ENCODE measurements at regions not wholly inside any gene's neighbourhood (a gene's known extent, or its start where the extent isn't known, plus 50 kb on each side); places are given as distances from the start of the nearest gene placed in this dataset.

DNA sequence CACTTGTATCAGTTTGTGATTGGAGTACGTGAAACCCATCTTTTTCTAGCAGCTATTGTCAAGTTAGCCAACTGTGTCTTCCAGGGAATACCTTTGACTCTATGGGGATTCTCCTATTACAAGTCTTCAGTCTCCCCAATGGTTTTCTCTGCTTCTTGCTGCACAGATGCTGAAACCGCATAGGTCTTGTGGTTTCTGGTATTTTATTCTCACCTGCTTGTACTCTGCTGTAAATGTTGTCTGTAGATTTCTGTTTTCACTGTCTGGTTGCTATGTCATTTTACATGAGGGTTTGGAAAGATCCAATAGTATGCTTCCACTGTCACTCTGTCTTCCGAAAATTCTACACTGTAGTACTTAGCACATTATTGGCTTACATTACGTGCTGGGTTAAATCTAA lies 1196.9 kb upstream of the C9orf72 start:
- no peak for DNase-seq

DNA sequence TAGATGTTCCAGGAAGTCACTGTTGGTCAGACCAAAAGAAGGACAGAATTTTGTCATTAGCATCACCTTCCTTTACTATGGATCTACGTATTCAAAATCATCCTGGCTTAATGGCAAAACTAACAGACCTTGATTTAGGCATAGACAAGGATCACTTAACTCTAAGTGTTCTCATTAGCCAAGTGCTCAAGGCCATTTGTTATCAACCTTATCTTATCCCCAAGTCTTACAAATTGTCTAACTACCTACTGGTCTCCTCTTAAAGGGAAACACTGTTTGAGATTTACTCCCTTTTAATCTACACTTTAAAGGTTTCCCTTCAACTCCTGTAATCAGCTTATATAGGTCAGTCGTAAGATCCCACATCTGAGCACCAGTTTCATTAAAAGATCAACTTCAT lies 1197.5 kb upstream of the C9orf72 start:
- DNase-seq: no peak

DNA sequence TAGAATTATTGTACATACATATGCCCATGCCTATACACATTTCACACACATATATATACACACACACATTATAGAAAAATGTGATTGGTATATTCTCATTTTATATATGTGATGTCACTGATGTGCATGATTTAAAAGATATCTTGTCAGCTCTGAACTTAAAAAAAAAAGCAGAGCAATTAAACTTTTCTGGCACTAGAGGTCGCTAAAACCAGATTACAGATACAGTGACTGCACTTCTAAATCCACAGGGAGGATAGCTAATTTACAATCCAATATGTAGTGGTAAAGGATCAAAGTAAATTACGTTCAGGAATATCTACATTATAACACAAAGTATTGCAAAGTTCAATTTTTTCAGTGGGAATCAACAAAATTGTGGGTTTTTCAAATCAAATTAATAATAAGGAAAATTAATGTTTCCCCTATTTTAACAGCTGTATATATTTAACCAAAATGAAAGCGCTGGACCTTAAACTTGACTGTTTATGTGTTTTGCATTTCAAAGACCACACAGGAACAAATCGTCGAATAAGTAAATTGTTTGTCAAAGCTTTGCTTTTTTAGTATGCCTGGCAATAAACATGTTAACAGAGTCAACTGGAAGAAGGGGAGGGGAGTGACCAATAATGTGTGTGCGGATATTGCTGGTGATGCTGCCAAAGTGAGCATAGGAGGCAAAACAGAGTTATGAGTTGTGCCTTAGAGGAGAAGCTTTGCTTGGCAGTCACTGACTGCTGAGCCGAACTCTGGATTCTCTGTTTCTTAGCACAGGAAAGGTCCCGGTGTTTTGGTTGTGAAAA lies 1201.4 kb upstream of the C9orf72 start:
- DNase-seq: no peak

DNA sequence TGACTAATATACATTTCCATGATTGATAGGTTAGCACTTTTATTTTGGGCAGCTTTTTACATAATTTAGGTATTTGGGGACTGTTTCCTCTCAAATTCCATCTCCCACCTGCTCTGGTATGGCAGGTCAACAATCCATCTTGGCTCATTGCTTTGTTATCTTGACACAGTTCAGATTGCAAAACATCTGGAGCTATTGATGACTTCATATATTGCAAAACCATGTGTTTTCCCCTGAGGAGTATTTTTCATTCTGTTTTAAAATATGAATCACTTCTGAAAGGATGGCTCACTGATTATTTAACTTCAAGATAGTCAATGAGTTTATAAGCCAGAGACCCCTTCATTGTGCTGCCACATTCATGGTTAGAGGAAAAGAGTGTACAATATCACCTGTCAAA lies 1206.0 kb upstream of the C9orf72 start:
- DNase-seq: no peak

DNA sequence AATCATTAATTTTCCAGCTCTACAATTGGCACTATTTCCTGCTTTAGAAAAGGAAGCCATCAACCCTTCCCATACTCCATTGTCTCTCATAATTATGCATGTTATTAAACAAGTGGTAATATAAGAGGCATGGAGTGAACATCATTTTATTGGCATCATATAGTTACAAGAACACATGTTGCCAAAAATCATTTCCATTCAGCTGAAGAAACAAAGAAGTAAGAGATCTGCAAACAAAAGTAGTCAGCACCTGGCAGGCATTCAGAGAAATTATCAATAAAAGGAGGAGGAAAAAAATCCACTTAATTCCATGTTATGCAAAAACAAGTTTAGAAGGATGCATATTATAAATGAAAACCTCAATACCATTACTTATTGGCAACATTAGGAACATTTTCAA lies 1208.2 kb upstream of the C9orf72 start:
- DNase-seq: no peak

DNA sequence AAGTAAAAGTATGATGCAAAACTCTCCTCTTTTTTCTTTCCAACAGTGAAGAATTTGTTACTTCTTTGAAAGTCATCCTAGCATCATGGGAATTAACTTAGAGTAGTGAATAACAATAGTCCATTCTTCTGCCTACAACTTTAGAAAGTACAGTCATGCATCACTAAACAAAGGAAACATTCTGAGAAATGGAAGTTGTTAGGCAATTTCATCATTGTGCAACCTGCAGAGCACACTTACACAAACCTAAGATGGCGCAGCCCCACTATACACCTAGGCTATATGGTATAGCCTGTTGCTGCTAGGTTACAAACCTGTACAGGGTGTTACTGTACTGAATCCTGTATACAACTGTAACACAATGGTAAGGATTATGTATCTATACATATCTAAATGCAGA lies 1209.3 kb upstream of the C9orf72 start:
- DNase-seq: no peak

DNA sequence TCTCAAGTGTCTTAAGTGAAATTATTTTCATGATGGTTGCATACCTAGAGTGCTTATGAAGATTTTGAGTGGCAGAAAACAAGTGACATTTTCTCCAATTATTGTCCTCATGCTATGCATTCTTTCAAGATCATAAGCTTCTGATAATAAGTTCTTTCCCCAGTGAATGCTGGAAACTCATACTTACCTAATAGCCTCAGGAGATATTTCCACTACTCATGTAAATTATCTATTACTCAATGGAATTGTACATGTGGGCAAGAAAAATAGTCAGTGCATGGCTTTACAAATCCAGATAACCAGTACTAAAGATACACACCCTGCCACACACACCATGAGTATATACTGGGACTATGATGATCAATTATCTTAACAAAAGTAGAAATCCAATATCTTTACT lies 1219.4 kb upstream of the C9orf72 start:
- DNase-seq: no peak

DNA sequence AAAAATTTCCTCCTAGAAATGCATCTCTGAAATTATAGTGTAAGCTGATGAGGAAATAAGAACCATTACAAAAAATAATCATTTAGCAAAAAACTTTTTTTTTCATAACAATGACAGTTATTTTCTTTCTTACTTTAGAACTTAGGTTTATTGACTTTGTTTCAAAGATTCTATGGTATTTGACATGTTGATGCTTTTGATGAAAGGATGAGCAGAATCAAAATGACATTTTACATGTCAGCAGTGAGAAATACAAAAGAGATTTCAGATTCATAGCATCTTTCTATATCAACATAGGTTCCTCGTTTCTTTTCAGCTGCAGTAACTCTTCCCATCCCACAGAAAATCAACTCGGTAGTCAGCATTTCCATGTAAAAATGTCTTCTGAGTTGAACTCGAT lies 1226.6 kb upstream of the C9orf72 start:
- DNase-seq: no peak

DNA sequence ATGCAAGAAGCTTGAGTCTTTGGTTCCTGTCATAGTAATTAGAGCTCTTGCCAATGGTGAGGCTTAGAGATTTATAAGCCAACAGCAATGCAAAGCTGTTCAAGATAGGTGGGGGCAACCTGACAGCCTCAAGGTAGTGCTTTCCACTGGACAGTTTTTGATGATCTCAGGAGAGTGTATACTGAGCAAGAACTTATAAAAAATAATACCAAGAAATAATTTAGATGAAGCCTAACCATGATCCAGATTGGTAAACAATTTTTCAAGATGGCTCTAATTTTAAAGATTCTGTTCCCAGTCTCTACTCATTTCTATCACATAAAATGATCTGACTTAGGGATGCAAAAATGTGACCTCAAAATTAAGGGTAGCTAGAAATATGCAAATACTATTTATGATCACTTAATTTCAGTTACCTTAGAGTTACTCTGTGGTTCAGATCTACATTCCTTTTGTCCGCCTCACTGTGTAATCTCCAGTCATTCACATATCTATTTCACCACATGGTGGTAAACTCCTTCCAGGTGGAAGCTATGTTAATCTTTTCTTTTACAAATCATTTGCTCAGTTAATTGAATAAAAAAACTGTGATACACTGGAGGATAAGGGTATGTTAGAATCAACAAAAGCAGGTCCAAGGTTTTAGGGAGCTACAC lies 1228.0 kb upstream of the C9orf72 start:
- DNase-seq: no peak

DNA sequence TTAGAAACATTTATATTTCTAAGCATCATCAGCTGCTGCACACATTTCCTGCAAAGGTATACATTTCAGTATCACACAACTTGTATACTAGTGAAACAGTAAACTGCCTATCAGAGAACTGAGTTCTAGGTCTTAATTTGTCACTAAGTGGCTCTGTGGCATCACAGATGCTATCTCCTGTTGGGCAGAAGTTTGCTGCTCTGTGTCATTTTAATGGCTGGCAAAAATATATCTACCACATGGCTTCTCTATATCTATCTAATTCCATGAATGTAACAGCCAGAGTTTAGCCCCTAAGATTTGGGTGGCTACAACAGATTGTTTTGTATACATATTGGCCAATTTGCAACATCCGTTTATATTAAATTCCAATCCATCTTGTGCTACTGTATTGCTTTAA lies 1231.9 kb upstream of the C9orf72 start:
- DNase-seq: no peak

DNA sequence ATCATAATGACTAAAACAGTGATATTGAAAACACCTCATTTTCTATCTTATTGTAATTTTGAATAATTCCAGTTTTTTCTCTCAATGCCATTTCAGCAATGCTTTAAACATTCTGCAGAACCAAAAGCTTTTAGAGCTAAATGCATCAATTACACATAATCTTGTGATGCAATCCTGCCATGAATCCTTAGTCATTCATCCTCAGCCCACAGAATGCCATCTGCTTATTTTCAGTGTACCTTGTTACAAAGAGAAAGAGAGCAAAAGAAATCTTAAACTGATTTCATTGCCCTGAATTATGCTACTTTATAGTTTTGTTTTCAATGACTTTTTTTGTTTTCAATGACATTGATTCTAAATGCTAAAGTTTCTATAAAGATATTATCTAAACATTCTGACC lies 1234.8 kb upstream of the C9orf72 start:
- no peak for DNase-seq

DNA sequence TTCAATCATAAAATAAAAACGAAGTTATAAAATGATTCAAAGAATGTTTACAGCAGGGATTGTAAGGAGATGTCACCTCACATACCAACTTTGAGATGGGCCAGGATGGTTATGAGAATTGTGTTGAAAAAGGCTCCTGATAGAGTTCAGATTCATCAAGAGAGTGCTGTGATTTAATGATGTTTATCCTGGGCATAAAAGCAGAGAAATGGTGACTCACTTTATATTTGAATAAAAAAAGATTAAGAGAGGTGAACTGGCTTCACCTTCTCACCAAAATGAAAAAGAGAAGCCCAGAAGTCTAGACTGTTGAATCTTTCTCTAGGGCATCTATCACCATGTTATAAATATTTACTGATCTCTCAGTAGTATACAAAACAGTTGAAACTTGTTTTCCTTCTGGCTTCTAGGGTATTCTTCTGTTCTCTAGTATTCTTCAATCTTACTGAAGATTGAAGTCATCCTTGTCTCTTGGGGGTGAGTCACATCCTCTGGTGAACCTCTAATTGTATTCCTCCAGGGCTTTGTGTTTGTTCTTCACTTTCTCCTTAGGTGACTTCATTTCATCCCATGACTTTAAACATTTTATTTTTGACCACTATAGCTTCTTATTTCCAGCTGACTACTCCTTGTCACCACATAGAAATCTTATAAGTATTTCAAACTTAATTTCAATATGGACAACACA lies 1237.3 kb upstream of the C9orf72 start:
- DNase-seq: no peak

DNA sequence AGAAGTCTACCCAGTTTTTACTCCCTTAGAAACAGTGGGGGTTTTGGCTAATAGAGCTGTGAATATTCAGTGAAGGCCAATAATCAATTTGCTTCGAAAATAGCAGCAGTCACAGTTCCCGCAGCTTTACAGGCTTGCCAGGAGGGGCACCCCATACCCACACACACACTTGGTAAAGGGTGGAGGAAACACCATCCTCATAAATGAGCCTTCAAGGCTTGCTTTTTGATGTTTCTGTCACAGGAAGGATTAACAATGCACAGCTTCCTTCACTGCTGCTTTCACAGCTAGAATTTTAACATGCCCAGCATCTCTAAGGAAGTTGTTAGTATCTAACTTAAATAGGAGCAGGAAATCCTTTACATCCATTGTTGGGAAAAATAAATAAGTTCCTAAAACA lies 1247.5 kb upstream of the C9orf72 start:
- DNase-seq: no peak

DNA sequence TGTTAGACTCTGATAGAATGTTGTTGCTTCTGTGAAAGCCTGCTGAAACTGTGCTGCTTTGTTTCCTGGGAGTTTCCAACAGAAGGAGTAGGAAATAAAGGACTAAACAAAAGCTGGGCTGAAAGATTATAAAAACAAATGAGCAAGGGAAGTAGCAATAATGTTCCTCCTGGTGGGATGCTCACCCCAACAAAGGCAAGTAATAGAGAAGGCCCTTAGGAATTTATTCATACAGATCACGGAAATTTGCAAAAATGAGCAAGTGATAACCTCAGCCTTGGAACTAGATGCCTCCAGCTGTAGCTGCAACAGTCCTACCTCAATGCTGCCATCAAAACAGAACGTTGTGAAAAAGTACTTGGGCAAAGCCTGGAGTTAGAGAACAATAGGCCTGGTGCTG lies 1248.0 kb upstream of the C9orf72 start:
- no peak for DNase-seq

DNA sequence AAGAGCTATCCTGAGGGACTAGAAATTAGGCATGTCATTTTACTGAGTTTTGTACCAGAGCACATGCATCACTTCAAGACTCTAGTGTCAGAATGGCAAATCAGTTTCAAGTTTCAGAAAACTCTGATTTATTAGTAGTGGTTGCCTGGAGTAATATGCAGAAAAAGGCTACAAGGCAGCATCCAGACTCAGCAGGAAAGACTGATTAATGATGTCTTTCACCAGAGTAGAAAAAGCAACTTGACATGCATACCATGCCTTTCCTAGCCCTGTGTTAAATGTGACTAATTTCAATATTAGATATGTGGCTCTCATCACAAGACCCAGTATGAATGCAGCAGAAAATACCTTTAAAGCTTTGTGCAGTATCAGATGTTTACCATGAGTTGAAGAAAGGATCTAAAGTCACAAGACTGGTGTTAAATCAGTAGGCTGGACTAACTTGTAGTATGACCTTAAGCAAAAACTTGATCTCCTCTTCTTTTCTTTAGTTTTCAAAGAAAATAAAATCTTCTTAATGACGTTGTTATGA lies 1251.2 kb upstream of the C9orf72 start:
- DNase-seq: no peak

DNA sequence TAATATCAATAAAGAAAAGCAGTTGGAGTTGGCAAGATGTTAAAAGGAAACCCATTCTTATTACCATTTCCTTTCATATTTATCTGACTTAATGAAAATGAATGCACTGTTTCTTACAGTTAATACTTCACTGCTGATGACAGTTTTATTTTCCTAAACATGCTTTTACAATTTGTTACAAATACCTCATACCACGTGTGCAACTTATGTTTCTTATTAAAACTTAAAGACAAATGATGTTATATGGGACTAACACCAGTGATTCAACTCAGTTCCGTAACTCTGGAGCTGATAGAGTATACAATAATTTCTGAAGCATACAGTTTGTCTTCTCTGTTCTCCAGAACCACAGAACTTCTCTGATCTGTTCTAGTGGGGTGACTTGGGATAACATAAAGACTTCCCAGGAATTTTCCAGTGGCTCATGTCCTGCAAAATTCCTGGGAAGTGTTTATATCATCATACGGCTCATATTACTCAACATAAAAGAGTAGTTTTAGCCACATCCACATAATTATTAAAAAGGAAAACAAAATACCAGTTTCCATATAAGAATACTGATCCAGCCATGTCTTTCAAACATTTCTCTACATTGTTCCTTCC lies 1259.0 kb upstream of the C9orf72 start:
- DNase-seq: no peak

DNA sequence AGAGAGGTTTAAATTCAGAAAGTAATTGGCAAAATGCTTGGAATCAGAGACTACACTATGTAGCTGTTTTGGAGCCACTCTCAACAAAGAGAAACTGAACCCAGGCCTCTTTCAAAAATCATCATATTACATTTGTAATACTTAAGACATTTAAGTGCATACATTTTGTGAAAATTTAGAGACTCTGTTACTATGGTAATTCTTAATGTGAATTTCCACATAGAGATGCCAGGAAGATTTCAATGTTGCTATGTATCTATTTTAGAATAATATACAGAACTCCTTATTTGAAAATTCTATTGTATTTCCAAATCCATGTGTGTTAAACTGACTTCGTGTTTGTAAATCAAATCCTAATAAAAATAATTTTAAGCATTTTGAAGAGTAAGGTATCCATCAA lies 1260.9 kb upstream of the C9orf72 start:
- DNase-seq: no peak

DNA sequence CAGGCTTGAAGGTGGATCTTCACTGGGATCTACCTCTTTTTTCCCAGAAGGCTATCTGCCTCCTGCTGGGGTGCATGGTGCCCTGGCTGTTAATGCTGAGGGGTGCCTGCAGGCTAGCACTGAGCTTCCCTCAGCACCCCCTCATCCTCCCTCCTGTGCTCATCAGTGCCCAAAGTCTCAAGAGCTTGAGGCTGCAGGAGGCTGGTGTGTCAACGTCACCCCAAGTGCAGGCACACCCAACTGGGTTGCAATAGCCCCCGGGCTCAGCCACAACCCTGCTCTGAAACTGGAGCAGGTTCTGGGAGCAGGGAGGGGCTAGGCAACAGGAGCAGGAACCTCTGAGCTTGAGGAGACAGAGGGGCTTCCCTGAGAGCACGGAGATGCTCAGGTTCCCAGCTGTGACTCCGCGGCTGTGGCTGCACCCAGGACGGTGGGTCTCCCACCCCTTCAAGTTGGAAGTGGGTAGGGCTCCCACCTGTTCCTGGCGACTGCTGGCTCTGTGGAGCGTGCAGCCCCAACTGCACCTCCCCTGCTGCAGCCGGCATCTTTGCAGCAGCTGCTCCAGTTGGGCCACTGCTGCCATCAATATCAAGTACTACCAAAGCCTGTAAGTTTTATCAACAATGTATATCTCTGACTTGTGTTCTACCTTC lies 1266.6 kb upstream of the C9orf72 start:
- no peak for DNase-seq

DNA sequence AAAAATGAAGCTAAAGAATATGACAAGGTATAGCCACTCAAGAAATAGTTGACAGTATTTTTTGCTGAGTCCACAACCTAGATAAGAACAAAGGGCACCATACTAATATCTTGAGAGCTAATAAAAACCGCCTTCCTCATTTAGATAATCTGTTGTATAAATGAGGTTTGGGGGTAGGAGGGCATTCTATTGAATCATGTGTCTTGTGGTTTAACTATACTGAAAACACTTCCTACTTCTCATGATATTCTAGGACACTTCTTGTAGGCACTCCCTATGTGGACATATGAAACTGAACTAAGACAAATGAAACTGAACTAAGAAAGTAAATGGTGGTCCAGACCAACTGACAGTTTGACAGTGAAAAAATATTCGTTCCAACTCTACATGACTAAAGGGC lies 1268.5 kb upstream of the C9orf72 start:
- no peak for DNase-seq

DNA sequence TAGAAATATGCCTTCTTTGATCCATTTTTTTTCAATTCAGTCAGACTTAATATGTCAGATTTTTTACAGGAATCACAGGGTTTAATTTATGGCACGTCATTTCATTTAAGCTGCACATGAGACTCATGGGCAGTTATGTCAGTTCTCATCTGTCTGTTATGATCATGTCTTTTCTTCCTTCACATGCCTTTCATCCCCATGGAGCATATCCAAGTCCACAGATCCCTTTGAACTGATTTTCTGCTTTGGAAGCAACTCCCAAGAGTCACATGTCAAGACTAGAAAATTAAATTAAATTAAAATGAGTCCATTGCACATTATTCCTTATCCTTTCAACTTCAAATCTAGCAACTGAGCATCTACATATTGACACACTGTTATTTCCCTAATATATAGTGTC lies 1274.0 kb upstream of the C9orf72 start:
- no peak for DNase-seq

DNA sequence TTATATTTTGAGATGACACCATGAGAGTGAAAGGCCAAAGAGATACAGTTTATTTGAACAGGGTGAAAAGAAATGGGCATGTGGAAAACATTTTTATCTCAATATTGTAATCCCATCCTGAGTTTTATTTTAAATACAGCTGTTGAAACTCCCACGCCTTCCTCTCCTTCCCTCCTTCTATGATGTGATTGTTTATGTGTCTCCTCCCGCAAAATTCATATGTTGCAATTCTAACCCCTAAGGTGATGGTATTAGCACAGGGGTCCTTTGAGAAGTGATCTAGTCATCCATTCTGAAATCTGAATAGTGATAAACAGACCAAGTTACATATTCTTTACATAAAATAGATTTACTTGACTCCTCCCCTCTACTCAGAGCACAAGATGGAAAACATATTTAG lies 1275.4 kb upstream of the C9orf72 start:
- DNase-seq: no peak

DNA sequence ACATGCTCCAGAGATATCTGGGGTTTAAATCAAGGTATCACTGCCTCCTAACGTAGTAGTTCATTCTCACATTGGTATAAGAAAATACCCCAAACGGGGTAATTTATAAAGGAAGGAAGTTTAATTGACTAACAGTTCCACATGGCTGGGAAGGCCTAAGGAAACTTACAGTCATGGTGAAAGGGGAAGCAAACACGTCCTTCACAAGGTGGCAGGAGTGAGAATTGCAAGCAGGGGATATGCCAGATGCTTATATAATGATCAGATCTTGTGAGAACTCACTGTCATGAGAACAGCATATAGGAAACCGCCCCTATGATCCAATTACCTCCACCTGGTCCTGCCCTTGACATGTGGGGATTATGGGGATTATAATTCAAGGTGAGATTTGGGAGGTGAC lies 1280.2 kb upstream of the C9orf72 start:
- DNase-seq: no peak

DNA sequence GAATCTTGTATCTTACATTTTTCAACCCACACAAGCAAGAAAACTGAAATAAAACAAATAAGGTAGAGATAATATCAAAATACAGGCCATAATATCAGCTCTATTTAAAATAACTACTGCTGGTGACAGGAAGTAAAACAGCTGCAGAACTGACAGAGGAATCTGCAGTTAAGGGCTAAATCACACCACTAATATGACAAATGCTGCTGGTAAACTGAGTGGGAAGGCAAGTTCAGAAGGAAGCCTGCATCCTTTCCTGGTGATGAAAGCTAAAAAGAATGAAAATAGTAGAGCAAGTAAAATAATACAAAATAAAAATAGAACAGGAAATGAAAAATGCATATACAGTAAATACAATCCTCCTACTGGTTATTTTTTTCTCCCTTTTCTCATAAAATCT lies 1293.7 kb upstream of the C9orf72 start:
- no peak for DNase-seq
